K562 (cell line): ENCODE measurements at regions not wholly inside any gene's neighbourhood (a gene's known extent, or its start where the extent isn't known, plus 50 kb on each side); places are given as distances from the start of the nearest gene placed in this dataset.

Experiments used
- RBM39 ChIP-seq: fragments of 200-400 bp; formaldehyde crosslinking; optimal IDR thresholded peaks from 2 replicates; pipeline ENCODE3; 2018; ENCODE audit warnings: low read depth, low read length
- SRF ChIP-seq, 2 experiments: fragments of 250-450, 450-650 bp in 1 of 2; sonication (Bioruptor Pico) in 1 of 2; sonication (generic) in 1 of 2; formaldehyde crosslinking; IDR thresholded peaks; 2 replicates each; pipeline versions ENCODE4 v1.5.0 to v1.5.1; 2020 to 2022; ENCODE audit warnings: mild to moderate bottlenecking in 1 of 2, missing genetic modification reagents in 1 of 2
- ZNF24 ChIP-seq: fragments of 450-650 bp; IDR thresholded peaks from 2 replicates; pipeline ENCODE4 v1.6.1; 2016
- TF ChIP-seq, protein P1 (sequence below): fragments of 250-450 bp; sonication (Bioruptor Pico); IDR thresholded peaks from 2 replicates; pipeline ENCODE4 v1.5.0; 2020; ENCODE audit warnings: mild to moderate bottlenecking, borderline replicate concordance

DNA sequence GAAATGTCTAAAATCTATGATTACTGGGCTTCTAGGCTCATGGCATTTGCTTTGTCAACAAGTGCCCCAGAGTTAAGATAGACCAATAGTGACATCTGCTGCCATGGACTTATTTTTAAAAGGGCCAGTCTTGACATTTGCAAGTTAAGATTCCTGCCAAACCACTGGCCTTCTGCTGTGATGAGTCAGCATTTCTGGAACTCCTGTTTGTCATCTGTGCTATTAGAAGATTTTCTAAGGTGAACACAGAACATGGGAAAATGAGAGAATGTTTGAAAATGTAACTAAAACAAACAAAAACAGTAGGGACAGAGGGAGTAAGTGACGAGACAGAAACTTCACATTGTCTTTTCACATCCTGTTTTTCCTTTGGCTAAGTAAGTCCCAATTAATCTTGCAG is 93.7 kb upstream of the WDR75 start:
- no peak for TF ChIP-seq ZNF24
- no peak for TF ChIP-seq RBM39
- TF ChIP-seq, protein P1, sequence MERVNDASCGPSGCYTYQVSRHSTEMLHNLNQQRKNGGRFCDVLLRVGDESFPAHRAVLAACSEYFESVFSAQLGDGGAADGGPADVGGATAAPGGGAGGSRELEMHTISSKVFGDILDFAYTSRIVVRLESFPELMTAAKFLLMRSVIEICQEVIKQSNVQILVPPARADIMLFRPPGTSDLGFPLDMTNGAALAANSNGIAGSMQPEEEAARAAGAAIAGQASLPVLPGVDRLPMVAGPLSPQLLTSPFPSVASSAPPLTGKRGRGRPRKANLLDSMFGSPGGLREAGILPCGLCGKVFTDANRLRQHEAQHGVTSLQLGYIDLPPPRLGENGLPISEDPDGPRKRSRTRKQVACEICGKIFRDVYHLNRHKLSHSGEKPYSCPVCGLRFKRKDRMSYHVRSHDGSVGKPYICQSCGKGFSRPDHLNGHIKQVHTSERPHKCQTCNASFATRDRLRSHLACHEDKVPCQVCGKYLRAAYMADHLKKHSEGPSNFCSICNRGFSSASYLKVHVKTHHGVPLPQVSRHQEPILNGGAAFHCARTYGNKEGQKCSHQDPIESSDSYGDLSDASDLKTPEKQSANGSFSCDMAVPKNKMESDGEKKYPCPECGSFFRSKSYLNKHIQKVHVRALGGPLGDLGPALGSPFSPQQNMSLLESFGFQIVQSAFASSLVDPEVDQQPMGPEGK, result no peak
- no peak for TF ChIP-seq SRF (CRISPR knock-in tag; IDR thresholded peaks at IDR 0.05)
